Neuronal stem cell (in vitro differentiated cells): ENCODE measurements at regions not wholly inside any gene's neighbourhood (a gene's known extent, or its start where the extent isn't known, plus 50 kb on each side); places are given as distances from the start of the nearest gene placed in this dataset.
A peak's percentile ranks its signal among the peaks of the same experiment; 100 is the strongest.

Experiments
- DNase-seq: peaks from one replicate; pipeline ENCODE4 v3.0.0-alpha.2; 2013; ENCODE audit warnings: low spot score
- H2AFZ ChIP-seq: one replicate; pipeline ENCODE4 v1.6.1; 2013; ENCODE audit warnings: mild to moderate bottlenecking, low read length, inconsistent platforms
- H2AK5ac ChIP-seq: 2 replicates; pipeline ENCODE4 v1.6.1; 2013; ENCODE audit warnings: low read depth, mild to moderate bottlenecking, inconsistent platforms, low read length, moderate library complexity, mixed read lengths
- H2BK120ac ChIP-seq: 2 replicates; pipeline ENCODE4 v1.6.1; 2013; ENCODE audit warnings: low read depth, mild to moderate bottlenecking, inconsistent platforms, low read length, moderate library complexity, mixed read lengths
- H2BK12ac ChIP-seq: one replicate; pipeline ENCODE4 v1.6.1; 2013; ENCODE audit warnings: low read length, inconsistent platforms
- H2BK15ac ChIP-seq: 2 replicates; pipeline ENCODE4 v1.6.1; 2013; ENCODE audit warnings: mild to moderate bottlenecking, low read length, inconsistent platforms, mixed read lengths
- H2BK5ac ChIP-seq: one replicate; pipeline ENCODE4 v1.6.1; 2013; ENCODE audit warnings: inconsistent platforms, mild to moderate bottlenecking, low read length, moderate library complexity
- H3K14ac ChIP-seq: one replicate; pipeline ENCODE4 v1.6.1; 2013; ENCODE audit warnings: low read length, inconsistent platforms
- H3K18ac ChIP-seq: 2 replicates; pipeline ENCODE4 v1.6.1; 2013; ENCODE audit warnings: low read length, inconsistent platforms
- H3K23ac ChIP-seq: 2 replicates; pipeline ENCODE4 v1.6.1; 2013; ENCODE audit warnings: low read depth, mild to moderate bottlenecking, mixed read lengths, low read length, inconsistent platforms; ENCODE audit not compliant: poor library complexity
- H3K27ac ChIP-seq: replicated peaks from 3 replicates; pipeline ENCODE4 v1.5.1; 2013; ENCODE audit warnings: low read length, inconsistent platforms
- H3K27me3 ChIP-seq, 3 experiments: 2 replicates each; pipeline ENCODE4 v1.6.1; 2013; ENCODE audit warnings: low read length in 3 of 3, mild to moderate bottlenecking in 2 of 3, inconsistent platforms in 1 of 3, low read depth in 1 of 3, mixed read lengths in 1 of 3, moderate library complexity in 1 of 3; ENCODE audit not compliant: control insufficient read depth in 3 of 3, insufficient read depth in 3 of 3
- H3K36me3 ChIP-seq, 2 donors: replicated peaks in 1 of 2; 2 replicates each; pipeline ENCODE4 v1.6.1; 2013; ENCODE audit warnings: low read length in 2 of 2; ENCODE audit not compliant: control insufficient read depth in 2 of 2, insufficient read depth in 2 of 2
- H3K4ac ChIP-seq: 2 replicates; pipeline ENCODE4 v1.6.1; 2013; ENCODE audit warnings: inconsistent platforms, mild to moderate bottlenecking, low read length, moderate library complexity
- H3K4me1 ChIP-seq, 2 donors: 1 replicate in 1 of 2; 2 replicates in 1 of 2; pipeline ENCODE4 v1.6.1; 2013; ENCODE audit warnings: low read length in 2 of 2, low read depth in 1 of 2; ENCODE audit not compliant: control insufficient read depth in 2 of 2, insufficient read depth in 1 of 2
- H3K4me2 ChIP-seq: one replicate; pipeline ENCODE4 v1.6.1; 2013; ENCODE audit warnings: mild to moderate bottlenecking, low read length, inconsistent platforms; ENCODE audit not compliant: insufficient read depth, poor library complexity, severe bottlenecking
- H3K4me3 ChIP-seq, 2 donors: 2 replicates each; pipeline ENCODE4 v1.5.1; 2013; ENCODE audit warnings: low read length in 2 of 2, mild to moderate bottlenecking in 2 of 2, inconsistent platforms in 1 of 2, moderate library complexity in 1 of 2
- H3K79me1 ChIP-seq: one replicate; pipeline ENCODE4 v1.6.1; 2013; ENCODE audit warnings: low read depth, mild to moderate bottlenecking, inconsistent platforms, low read length, moderate library complexity
- H3K9ac ChIP-seq: one replicate; pipeline ENCODE4 v1.6.1; 2013; ENCODE audit warnings: mild to moderate bottlenecking, low read depth, low read length, inconsistent platforms; ENCODE audit not compliant: poor library complexity
- H3K9me3 ChIP-seq, 2 donors: replicated peaks in 1 of 2; 2 replicates each; pipeline versions ENCODE3 to v1.6.1; 2013; ENCODE audit warnings: low read length in 2 of 2, mild to moderate bottlenecking in 2 of 2, inconsistent platforms in 1 of 2, low read depth in 1 of 2, mixed read lengths in 1 of 2, moderate library complexity in 1 of 2; ENCODE audit not compliant: control insufficient read depth in 2 of 2, insufficient read depth in 1 of 2
- H4K8ac ChIP-seq: one replicate; pipeline ENCODE4 v1.6.1; 2013; ENCODE audit warnings: low read depth, mild to moderate bottlenecking, inconsistent platforms, low read length, moderate library complexity
- H4K91ac ChIP-seq: one replicate; pipeline ENCODE4 v1.6.1; 2013; ENCODE audit warnings: low read length, low read depth, mild to moderate bottlenecking, inconsistent platforms; ENCODE audit not compliant: poor library complexity
- WGBS, 2 donors: extraction: QIAGEN DNeasy Blood & Tissue Kit; methylation state at CpG; one replicate each; pipeline ENCODE4 v1.1.7; 2013; ENCODE audit warnings: missing lambda C conversion rate in 2 of 2, mixed read lengths in 1 of 2; ENCODE audit not compliant: insufficient read length in 2 of 2, insufficient replicate concordance in 1 of 2; ENCODE audit errors: extremely low coverage in 2 of 2; 5-methylcytosine and 5-hydroxymethylcytosine counted together

- Histone ChIP-seq H4K91ac (no peak overlapping the region), H2BK12ac (no peak overlapping the region), H3K14ac (no peak overlapping the region), H2BK15ac (no peak overlapping the region), H3K4ac (no peak overlapping the region), H2AK5ac (no peak overlapping the region), H2BK120ac (no peak overlapping the region), H3K4me3 (no peak overlapping the region), H3K23ac (no peak overlapping the region), H3K79me1 (no peaks in the 10 kb centered on the region), H3K18ac (no peak overlapping the region), H3K4me1 (peaks cover 0 to 6% of the 10 kb centered on the region in 2 donors), H2BK5ac (no peak overlapping the region), H3K9ac (no peak overlapping the region), H3K9me3 (no peaks in the 10 kb centered on the region), H3K27me3 (no peaks in the 10 kb centered on the region), H3K36me3 (no peaks in the 10 kb centered on the region), H3K27ac (no peak overlapping the region), H3K4me2 (no peak overlapping the region), H4K8ac (no peak overlapping the region), H2AFZ (peak overlapping the region; percentile 13)
- DNase-seq = no peak
- no CpG with 5 or more reads among the region's 5 CpGs for WGBS, 2 donors
These were observed 143.2 kb upstream of the TENT5A start for GRCh38 chr6:81895511-81896185.

GRCh38 chr6:81894788-81895271, 142.3 kb upstream of the TENT5A start:
- no peak overlapping the region for H3K14ac ChIP-seq
- H3K27ac ChIP-seq = no peak overlapping the region
- H3K4ac ChIP-seq = no peak overlapping the region
- H3K36me3 ChIP-seq = no peaks in the 10 kb centered on the region
- no peak overlapping the region for H3K9ac ChIP-seq
- no peak overlapping the region for H3K4me2 ChIP-seq
- H3K18ac ChIP-seq = no peak overlapping the region
- no peak overlapping the region for H2BK5ac ChIP-seq
- H3K27me3 ChIP-seq = no peaks in the 10 kb centered on the region
- H2BK12ac ChIP-seq = no peak overlapping the region
- no CpG with 5 or more reads among the region's 6 CpGs for WGBS, 2 donors
- peak overlapping the region; percentile 13 for H2AFZ ChIP-seq
- no peak overlapping the region for H2BK120ac ChIP-seq
- H4K8ac ChIP-seq = no peak overlapping the region
- no peak overlapping the region for H3K4me3 ChIP-seq
- peaks cover 0 to 6% of the 10 kb centered on the region in 2 donors for H3K4me1 ChIP-seq
- H2BK15ac ChIP-seq = no peak overlapping the region
- H3K9me3 ChIP-seq = no peaks in the 10 kb centered on the region
- H3K23ac ChIP-seq = no peak overlapping the region
- no peak overlapping the region for H2AK5ac ChIP-seq
- no peaks in the 10 kb centered on the region for H3K79me1 ChIP-seq
- no peak overlapping the region for H4K91ac ChIP-seq
- peak; percentile 31 for DNase-seq

- Histone ChIP-seq H2BK15ac (no peak overlapping the region), H2BK120ac (no peak overlapping the region), H3K14ac (no peak overlapping the region), H3K79me1 (no peaks in the 10 kb centered on the region), H3K4ac (no peak overlapping the region), H3K36me3 (no peaks in the 10 kb centered on the region), H3K18ac (no peak overlapping the region), H3K27me3 (no peaks in the 10 kb centered on the region), H2BK5ac (no peak overlapping the region), H4K91ac (no peak overlapping the region), H2BK12ac (no peak overlapping the region), H3K9me3 (no peaks in the 10 kb centered on the region), H2AFZ (no peak overlapping the region), H3K9ac (no peak overlapping the region), H3K23ac (no peak overlapping the region), H3K4me1 (peaks cover 0 to 6% of the 10 kb centered on the region in 2 donors), H3K4me3 (no peak overlapping the region), H2AK5ac (no peak overlapping the region), H4K8ac (no peak overlapping the region), H3K27ac (no peak overlapping the region), H3K4me2 (no peak overlapping the region)
- DNase-seq = no peak
- WGBS, 2 donors = no CpG with 5 or more reads among the region's 4 CpGs
These were observed 141.8 kb upstream of the TENT5A start for GRCh38 chr6:81894306-81894705.

GRCh38 chr6:81892891-81893290, 140.4 kb upstream of the TENT5A start:
- Histone ChIP-seq H2BK12ac (no peak overlapping the region), H3K4me2 (no peak overlapping the region), H3K27me3 (no peaks in the 10 kb centered on the region), H3K4ac (no peak overlapping the region), H2BK120ac (no peak overlapping the region), H3K27ac (no peak overlapping the region), H3K23ac (no peak overlapping the region), H3K4me3 (no peak overlapping the region), H2AK5ac (no peak overlapping the region), H4K8ac (no peak overlapping the region), H4K91ac (no peak overlapping the region), H3K4me1 (peaks cover 0 to 7% of the 10 kb centered on the region in 2 donors), H2BK5ac (no peak overlapping the region), H3K36me3 (no peaks in the 10 kb centered on the region), H3K14ac (no peak overlapping the region), H3K9ac (no peak overlapping the region), H3K18ac (no peak overlapping the region), H2BK15ac (no peak overlapping the region), H3K9me3 (no peaks in the 10 kb centered on the region), H2AFZ (no peak overlapping the region), H3K79me1 (no peaks in the 10 kb centered on the region)
- no peak for DNase-seq
- no CpG with 5 or more reads among the region's 3 CpGs for WGBS, 2 donors
